SU-DHL-6 (cell line): ENCODE measurements at regions not wholly inside any gene's neighbourhood (a gene's known extent, or its start where the extent isn't known, plus 50 kb on each side); places are given as distances from the start of the nearest gene placed in this dataset.

Experiments used
- CTCF ChIP-seq: fragments of 200-600 bp; sonication (generic); IDR thresholded peaks from one replicate; pipeline ENCODE4 v1.5.1; 2017; ENCODE audit warnings: antibody characterized with exemption, mild to moderate bottlenecking, low read length, moderate library complexity; ENCODE audit not compliant: insufficient read depth, poor library complexity, severe bottlenecking
- EZH2phosphoT487 ChIP-seq: fragments of 200-600 bp; sonication (generic), shearing (Covaris generic); conservative IDR thresholded peaks from 2 replicates; pipeline ENCODE4 v1.6.1; 2018; ENCODE audit warnings: mild to moderate bottlenecking, antibody characterized with exemption, low read length, moderate library complexity, mixed read lengths

GRCh38 chr2:192574552-192574951 lies 379.8 kb upstream of the TMEFF2 start:
- TF ChIP-seq CTCF (no peak), EZH2phosphoT487 (no peak)
